AG04450 (cell line): ENCODE measurements at regions not wholly inside any gene's neighbourhood (a gene's known extent, or its start where the extent isn't known, plus 50 kb on each side); places are given as distances from the start of the nearest gene placed in this dataset.

Source experiments
- CTCF ChIA-PET: fragments of 300-600, 350-600 bp; formaldehyde crosslinking; extraction: SDS; loops from one replicate; lab custom pipeline; 2022; ENCODE audit warnings: antibody characterized with exemption, inconsistent platforms; lab: Charles Lee
- POLR2A ChIA-PET: fragments of 350-600 bp; formaldehyde crosslinking; extraction: SDS; loops from one replicate; lab custom pipeline; 2021; ENCODE audit warnings: antibody characterized with exemption, inconsistent platforms; lab: Yijun Ruan, JAX
- DNase-seq: peaks from one replicate; pipeline ENCODE4 v3.0.0-alpha.2; 2011; ENCODE audit warnings: low read depth, low spot score
- H3K27ac ChIP-seq: one replicate; pipeline ENCODE4 v1.5.1; 2012; ENCODE audit warnings: low read depth, low read length, control low read depth
- H3K27me3 ChIP-seq: one replicate; pipeline ENCODE4 v1.6.0; 2012; ENCODE audit warnings: low read length; ENCODE audit not compliant: control insufficient read depth, insufficient read depth
- H3K4me3 ChIP-seq: 2 replicates; pipeline ENCODE4 v1.5.1; 2011; ENCODE audit warnings: mild to moderate bottlenecking, low read depth, low read length, control low read depth
- H3K9me3 ChIP-seq: 2 replicates; pipeline ENCODE4 v1.5.1; 2012; ENCODE audit warnings: low read length; ENCODE audit not compliant: control insufficient read depth, insufficient read depth
- TF ChIP-seq, protein P1 (sequence below): IDR thresholded peaks from 2 replicates; pipeline ENCODE4 v1.5.1; 2011; ENCODE audit warnings: low read depth, low read length, control low read depth, inconsistent platforms

DNA sequence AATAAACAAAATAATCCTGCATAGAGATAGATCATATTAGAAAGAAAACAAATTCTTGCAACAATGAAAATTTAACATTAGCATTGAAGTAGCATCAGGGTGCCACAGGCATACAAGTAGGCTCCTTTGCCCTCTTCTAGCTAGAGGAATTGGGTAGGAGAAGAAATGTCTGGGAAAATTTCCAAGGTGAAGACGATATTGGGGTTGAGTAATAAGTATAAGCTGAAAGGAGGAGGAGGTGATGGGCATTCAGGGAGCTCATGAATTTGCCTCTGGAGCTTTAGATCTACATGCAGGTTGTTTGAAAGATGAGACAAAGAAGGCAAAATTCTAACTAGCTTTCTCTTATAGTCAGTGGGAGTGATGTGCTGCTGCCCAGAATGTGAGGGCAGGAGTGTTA, 504.9 kb downstream of the CCDC85A start:
- no peak overlapping the region for H3K4me3 ChIP-seq
- ChIA-PET POLR2A (no interaction called here), CTCF (no interaction called here)
- TF ChIP-seq, protein P1, sequence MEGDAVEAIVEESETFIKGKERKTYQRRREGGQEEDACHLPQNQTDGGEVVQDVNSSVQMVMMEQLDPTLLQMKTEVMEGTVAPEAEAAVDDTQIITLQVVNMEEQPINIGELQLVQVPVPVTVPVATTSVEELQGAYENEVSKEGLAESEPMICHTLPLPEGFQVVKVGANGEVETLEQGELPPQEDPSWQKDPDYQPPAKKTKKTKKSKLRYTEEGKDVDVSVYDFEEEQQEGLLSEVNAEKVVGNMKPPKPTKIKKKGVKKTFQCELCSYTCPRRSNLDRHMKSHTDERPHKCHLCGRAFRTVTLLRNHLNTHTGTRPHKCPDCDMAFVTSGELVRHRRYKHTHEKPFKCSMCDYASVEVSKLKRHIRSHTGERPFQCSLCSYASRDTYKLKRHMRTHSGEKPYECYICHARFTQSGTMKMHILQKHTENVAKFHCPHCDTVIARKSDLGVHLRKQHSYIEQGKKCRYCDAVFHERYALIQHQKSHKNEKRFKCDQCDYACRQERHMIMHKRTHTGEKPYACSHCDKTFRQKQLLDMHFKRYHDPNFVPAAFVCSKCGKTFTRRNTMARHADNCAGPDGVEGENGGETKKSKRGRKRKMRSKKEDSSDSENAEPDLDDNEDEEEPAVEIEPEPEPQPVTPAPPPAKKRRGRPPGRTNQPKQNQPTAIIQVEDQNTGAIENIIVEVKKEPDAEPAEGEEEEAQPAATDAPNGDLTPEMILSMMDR: no peak
- no peak for DNase-seq
- no peaks in the 10 kb centered on the region for H3K27me3 ChIP-seq
- no peak overlapping the region for H3K27ac ChIP-seq
- peaks cover 3% of the 10 kb centered on the region; the same call in 1 of the 2 replicates for H3K9me3 ChIP-seq

DNA sequence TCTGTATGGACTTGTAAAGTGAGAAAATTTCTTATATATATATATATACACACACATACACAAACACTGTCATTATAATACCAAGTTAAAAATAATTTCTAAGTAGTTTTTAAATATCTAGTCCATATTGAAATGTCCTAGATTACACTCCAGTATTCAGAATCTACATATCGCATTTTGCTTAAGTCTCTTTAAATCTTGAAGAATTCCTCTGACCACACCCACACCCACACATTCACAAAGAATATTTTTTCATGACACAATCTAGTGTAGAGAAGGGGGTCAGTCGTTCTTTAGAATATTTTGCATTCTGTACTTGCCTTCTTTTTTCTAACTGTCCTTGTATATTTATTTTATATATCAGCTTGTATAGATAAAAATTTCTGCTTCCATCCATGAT, 509.7 kb downstream of the CCDC85A start:
- POLR2A ChIA-PET: no interaction called here
- Histone ChIP-seq H3K4me3 (no peak overlapping the region), H3K27ac (no peak overlapping the region), H3K9me3 (no peaks in the 10 kb centered on the region), H3K27me3 (no peaks in the 10 kb centered on the region)
- TF ChIP-seq, protein P1: no peak
- CTCF ChIA-PET: interaction anchor here (0.5 kb wide), 1 partner anchor 510 kb away, joined by 3 read pairs; no protein-coding TSS in a partner anchor
- no peak for DNase-seq

DNA sequence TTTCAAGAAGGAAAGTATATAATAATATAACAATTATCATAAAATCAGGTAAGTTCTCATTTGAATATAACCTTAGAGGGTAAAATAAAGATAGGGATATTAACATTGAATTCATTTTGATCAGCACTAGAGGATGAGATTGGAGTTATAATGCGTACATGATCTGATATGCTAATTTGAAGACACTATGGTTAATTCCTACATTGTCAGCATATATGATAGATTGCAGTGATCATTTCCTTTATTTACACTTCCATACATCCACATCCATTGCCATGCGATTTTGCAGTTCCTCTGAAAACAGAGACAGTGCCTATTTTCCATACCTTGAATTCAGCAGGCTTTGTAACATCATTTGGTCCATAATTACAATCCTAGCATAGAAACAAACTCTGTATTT, 519.2 kb downstream of the CCDC85A start:
- Histone ChIP-seq H3K27me3 (no peaks in the 10 kb centered on the region), H3K4me3 (no peak overlapping the region), H3K9me3 (no peaks in the 10 kb centered on the region; the same call in 1 of the 2 replicates), H3K27ac (no peak overlapping the region)
- DNase-seq: no peak
- POLR2A ChIA-PET: no interaction called here
- TF ChIP-seq, protein P1: no peak
- CTCF ChIA-PET: no interaction called here

DNA sequence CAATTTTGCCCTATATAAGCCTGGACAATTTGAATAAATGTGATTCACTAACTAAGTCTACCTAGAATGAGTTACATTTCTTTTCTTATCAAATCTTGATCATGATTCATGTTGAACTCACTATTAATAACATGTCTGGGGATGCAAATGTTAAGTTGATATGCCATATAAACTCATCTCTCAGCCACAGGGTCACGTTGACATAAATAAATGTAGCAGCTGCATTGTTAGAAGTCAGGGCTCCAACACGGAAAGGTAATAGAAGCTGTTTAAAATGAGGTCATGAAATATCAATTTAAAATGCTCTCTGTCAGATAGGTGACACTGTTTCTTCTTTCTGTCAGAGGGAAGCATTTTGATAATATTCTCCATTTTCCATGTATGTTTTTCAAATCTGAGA, 521.9 kb downstream of the CCDC85A start:
- H3K4me3 ChIP-seq: no peak overlapping the region
- POLR2A ChIA-PET: no interaction called here
- no peak overlapping the region for H3K27ac ChIP-seq
- H3K27me3 ChIP-seq: no peaks in the 10 kb centered on the region
- TF ChIP-seq, protein P1: no peak
- CTCF ChIA-PET: no interaction called here
- no peak for DNase-seq
- no peaks in the 10 kb centered on the region; the same call in 1 of the 2 replicates for H3K9me3 ChIP-seq

DNA sequence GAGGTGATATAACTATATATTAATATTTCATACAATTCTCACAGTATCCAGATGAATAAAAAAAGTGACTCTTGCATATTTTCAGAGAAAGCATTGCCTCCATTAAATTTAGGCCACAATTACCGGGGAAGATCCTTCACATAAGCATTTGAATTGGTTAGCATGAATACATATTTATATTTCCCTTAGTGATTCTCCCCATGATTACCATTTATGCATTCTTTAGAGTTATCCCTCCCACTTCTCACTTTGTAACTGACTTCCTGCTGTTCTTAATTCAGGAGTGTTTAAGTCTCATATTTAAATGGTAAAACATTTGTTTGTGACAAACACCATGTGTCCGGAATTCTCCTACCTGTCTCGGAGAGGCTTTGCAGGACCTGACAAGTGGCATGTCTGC, 523.4 kb downstream of the CCDC85A start:
- no peaks in the 10 kb centered on the region for H3K27me3 ChIP-seq
- DNase-seq: no peak
- H3K27ac ChIP-seq: no peak overlapping the region
- POLR2A ChIA-PET: no interaction called here
- CTCF ChIA-PET: no interaction called here
- TF ChIP-seq, protein P1: no peak
- H3K4me3 ChIP-seq: no peak overlapping the region
- H3K9me3 ChIP-seq: no peaks in the 10 kb centered on the region; the same call in 1 of the 2 replicates
